ENCODE measurements at regions not wholly inside any gene's neighbourhood (a gene's known extent, or its start where the extent isn't known, plus 50 kb on each side); places are given as distances from the start of the nearest gene placed in this dataset.

- ATAC-seq (ENCODE audit: low read depth) = no peak
- Histone ChIP-seq H4K8ac (ENCODE audit: low read depth in 2 of 2, low read length in 2 of 2) (no peak overlapping the region), H3K27ac (ENCODE audit: insufficient read depth, low read length) (no peak overlapping the region), H2BK20ac (ENCODE audit: low read depth, low read length) (no peak overlapping the region), H3K4me1 (ENCODE audit: control insufficient read depth, insufficient read depth, low read length) (no peaks in the 10 kb centered on the region), H2BK5ac (ENCODE audit: low read depth, low read length, poor library complexity, severe bottlenecking) (no peak overlapping the region), H4K20me1 (ENCODE audit: insufficient read depth, low read length) (no peaks in the 10 kb centered on the region), H3K4ac (ENCODE audit: low read depth, low read length) (no peak overlapping the region), H2AFZ (replicated peaks; ENCODE audit: low read length, poor library complexity) (no peak overlapping the region), H3K36me3 (ENCODE audit: control insufficient read depth, insufficient read depth, low read length) (no peaks in the 10 kb centered on the region), H2BK15ac (ENCODE audit: low read depth, low read length) (no peak overlapping the region), H3K18ac (ENCODE audit: low read depth, low read length) (no peak overlapping the region), H3K9ac (ENCODE audit: low read depth, low read length) (no peak overlapping the region), H2BK120ac (ENCODE audit: low read depth, low read length) (no peak overlapping the region), H3K4me2 (ENCODE audit: low read depth, low read length) (no peak overlapping the region), H4K5ac (ENCODE audit: low read depth, low read length) (no peak overlapping the region), H3K14ac (replicated peaks; ENCODE audit: low read depth, low read length) (no peak overlapping the region), H2AK9ac (replicated peaks; ENCODE audit: low read depth, low read length, poor library complexity) (no peak overlapping the region), H3K79me1 (ENCODE audit: low read depth in 1 of 2, low read length in 2 of 2) (no peaks in the 10 kb centered on the region), H4K91ac (ENCODE audit: insufficient read depth, low read depth, low read length) (no peak overlapping the region), H2AK5ac (ENCODE audit: low read depth, low read length) (no peak overlapping the region), H3K9me1 (ENCODE audit: insufficient read depth, low read length) (no peaks in the 10 kb centered on the region), H3K56ac (ENCODE audit: extremely low read depth, insufficient read depth, low read length) (no peak overlapping the region), H3K27me3 (ENCODE audit: control insufficient read depth, insufficient read depth, low read length) (no peaks in the 10 kb centered on the region), H3K9me3 (ENCODE audit: control insufficient read depth, insufficient read depth, low read length) (peaks cover 7% of the 10 kb centered on the region), H3K4me3 (ENCODE audit: insufficient read depth, low read depth, low read length) (no peak overlapping the region), H3K23ac (ENCODE audit: low read depth, low read length) (no peak overlapping the region)
- intact Hi-C loops (cut with micrococcal nuclease) (no loop called here), in situ Hi-C loops (cut with MboI; ENCODE audit: low sequenced_read_pairs) (no loop called here), dilution Hi-C loops (cut with HindIII; ENCODE audit: low sequenced_read_pairs, unreplicated experiment) (no loop called here)
- TF ChIP-seq SMC3 (IDR thresholded peaks at IDR 0.05; ENCODE audit: low read depth, low read length) (no peak), CHD1 (IDR thresholded peaks at IDR 0.05; ENCODE audit: low read depth, low read length) (no peak), POLR2A (IDR thresholded peaks at IDR 0.05; ENCODE audit: low read depth, low read length) (no peak), CEBPB (IDR thresholded peaks at IDR 0.05; ENCODE audit: low read depth, low read length) (no peak), CTCF (conservative IDR thresholded peaks at IDR 0.05; ENCODE audit: low read depth, low read length) (no peak), MAFK (IDR thresholded peaks at IDR 0.05; ENCODE audit: low read depth, low read length) (no peak), BHLHE40 (IDR thresholded peaks at IDR 0.05; ENCODE audit: low read depth, low read length) (no peak), MXI1 (IDR thresholded peaks at IDR 0.05; ENCODE audit: borderline replicate concordance, low read depth, low read length) (no peak), NFE2L2 (IDR thresholded peaks at IDR 0.05; ENCODE audit: low read depth, low read length) (no peak), RFX5 (IDR thresholded peaks at IDR 0.05; ENCODE audit: low read depth, low read length) (no peak), RAD21 (IDR thresholded peaks at IDR 0.05; ENCODE audit: low read length) (no peak), RCOR1 (IDR thresholded peaks at IDR 0.05; ENCODE audit: insufficient replicate concordance, low read length) (no peak), USF2 (IDR thresholded peaks at IDR 0.05; ENCODE audit: low read depth, low read length) (no peak), FOS (IDR thresholded peaks at IDR 0.05; ENCODE audit: low read depth, low read length) (no peak), MAZ (IDR thresholded peaks at IDR 0.05; ENCODE audit: borderline replicate concordance, low read depth, low read length) (no peak)
- TF ChIP-seq, protein P1, sequence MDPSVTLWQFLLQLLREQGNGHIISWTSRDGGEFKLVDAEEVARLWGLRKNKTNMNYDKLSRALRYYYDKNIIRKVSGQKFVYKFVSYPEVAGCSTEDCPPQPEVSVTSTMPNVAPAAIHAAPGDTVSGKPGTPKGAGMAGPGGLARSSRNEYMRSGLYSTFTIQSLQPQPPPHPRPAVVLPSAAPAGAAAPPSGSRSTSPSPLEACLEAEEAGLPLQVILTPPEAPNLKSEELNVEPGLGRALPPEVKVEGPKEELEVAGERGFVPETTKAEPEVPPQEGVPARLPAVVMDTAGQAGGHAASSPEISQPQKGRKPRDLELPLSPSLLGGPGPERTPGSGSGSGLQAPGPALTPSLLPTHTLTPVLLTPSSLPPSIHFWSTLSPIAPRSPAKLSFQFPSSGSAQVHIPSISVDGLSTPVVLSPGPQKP (IDR thresholded peaks at IDR 0.05; ENCODE audit: borderline replicate concordance, low read depth, low read length) = no peak
- WGBS, 2 experiments (ENCODE audit: extremely low coverage in 2 of 2, insufficient read length in 1 of 2) = no CpG with 5 or more reads among the region's 1 CpG
- CTCF ChIA-PET = no interaction called here
- DNase-seq = no peak
- POLR2A ChIA-PET (ENCODE audit: unreplicated experiment) = no interaction called here
- no TSS peak for BruUV-seq (replicated peaks)
These were observed 214.7 kb upstream of the SGO1 start for GRCh38 chr3:20400686-20401085.
